ENCODE measurements at regions not wholly inside any gene's neighbourhood (a gene's known extent, or its start where the extent isn't known, plus 50 kb on each side); places are given as distances from the start of the nearest gene placed in this dataset.

DNA sequence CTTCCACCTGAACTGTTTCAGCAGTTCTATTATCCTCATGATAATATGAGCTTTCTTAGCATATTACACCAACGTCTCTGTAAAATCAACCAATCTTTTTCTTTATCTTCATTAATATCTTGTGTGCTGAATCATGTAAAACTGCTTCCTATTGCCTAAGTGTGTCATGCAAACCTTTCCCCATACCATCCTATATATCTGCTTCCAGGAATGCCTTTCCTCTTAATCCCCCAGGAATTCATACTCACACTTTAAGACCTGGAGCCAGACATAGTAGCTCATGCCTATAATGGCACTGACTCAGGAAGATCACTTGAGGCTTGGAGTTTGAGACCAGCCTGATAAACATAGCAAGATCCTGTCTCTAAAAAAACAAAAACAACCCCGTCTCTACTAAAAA lies 183.9 kb downstream of the NRIP1 start:
- Histone ChIP-seq H3K27me3 (ENCODE audit: control insufficient read depth, insufficient read depth, low read length) (no peaks in the 10 kb centered on the region), H3K9me3 (ENCODE audit: control insufficient read depth, insufficient read depth, low read depth, low read length) (no peaks in the 10 kb centered on the region), H2AFZ (ENCODE audit: low read length) (no peak overlapping the region), H3K4me2 (ENCODE audit: extremely low read depth, insufficient read depth, low read length) (no peak overlapping the region), H3K79me2 (ENCODE audit: control insufficient read depth, insufficient read depth, low read length) (no peaks in the 10 kb centered on the region), H3K27ac (ENCODE audit: insufficient read depth, low read length) (no peak overlapping the region), H4K20me1 (ENCODE audit: control insufficient read depth, extremely low read depth, insufficient read depth, low read length) (no peaks in the 10 kb centered on the region), H3K4me3 (replicated peaks in 1 of 4; ENCODE audit: control extremely low read depth in 1 of 4, insufficient read depth in 1 of 4, low read depth in 3 of 4, low read length in 4 of 4) (no peak overlapping the region), H3K4me1 (ENCODE audit: control insufficient read depth, extremely low read depth, insufficient read depth, low read length) (no peaks in the 10 kb centered on the region), H3K9ac (ENCODE audit: insufficient read depth, low read length) (no peak overlapping the region), H3K36me3 (ENCODE audit: control insufficient read depth, insufficient read depth, low read length) (no peaks in the 10 kb centered on the region)
- peak; percentile 32 to 84 for DNase-seq (ENCODE audit: low read depth in 2 of 2)
- TF ChIP-seq, protein P1, sequence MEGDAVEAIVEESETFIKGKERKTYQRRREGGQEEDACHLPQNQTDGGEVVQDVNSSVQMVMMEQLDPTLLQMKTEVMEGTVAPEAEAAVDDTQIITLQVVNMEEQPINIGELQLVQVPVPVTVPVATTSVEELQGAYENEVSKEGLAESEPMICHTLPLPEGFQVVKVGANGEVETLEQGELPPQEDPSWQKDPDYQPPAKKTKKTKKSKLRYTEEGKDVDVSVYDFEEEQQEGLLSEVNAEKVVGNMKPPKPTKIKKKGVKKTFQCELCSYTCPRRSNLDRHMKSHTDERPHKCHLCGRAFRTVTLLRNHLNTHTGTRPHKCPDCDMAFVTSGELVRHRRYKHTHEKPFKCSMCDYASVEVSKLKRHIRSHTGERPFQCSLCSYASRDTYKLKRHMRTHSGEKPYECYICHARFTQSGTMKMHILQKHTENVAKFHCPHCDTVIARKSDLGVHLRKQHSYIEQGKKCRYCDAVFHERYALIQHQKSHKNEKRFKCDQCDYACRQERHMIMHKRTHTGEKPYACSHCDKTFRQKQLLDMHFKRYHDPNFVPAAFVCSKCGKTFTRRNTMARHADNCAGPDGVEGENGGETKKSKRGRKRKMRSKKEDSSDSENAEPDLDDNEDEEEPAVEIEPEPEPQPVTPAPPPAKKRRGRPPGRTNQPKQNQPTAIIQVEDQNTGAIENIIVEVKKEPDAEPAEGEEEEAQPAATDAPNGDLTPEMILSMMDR (conservative IDR thresholded peaks at IDR 0.05 in 1 of 2, IDR thresholded peaks at IDR 0.05 in 1 of 2; ENCODE audit: low read depth in 1 of 2, low read length in 2 of 2), result no peak
- TF ChIP-seq EZH2 (IDR thresholded peaks at IDR 0.05; ENCODE audit: low read length, missing control alignments), result no peak

GRCh38 chr21:14879458-14879857 lies 185.3 kb downstream of the NRIP1 start:
- no peaks in the 10 kb centered on the region for H3K79me2 ChIP-seq (ENCODE audit: control insufficient read depth, insufficient read depth, low read length)
- no peaks in the 10 kb centered on the region for H3K36me3 ChIP-seq (ENCODE audit: control insufficient read depth, insufficient read depth, low read length)
- H3K4me1 ChIP-seq (ENCODE audit: control insufficient read depth, extremely low read depth, insufficient read depth, low read length), result no peaks in the 10 kb centered on the region
- H4K20me1 ChIP-seq (ENCODE audit: control insufficient read depth, extremely low read depth, insufficient read depth, low read length), result no peaks in the 10 kb centered on the region
- H3K27me3 ChIP-seq (ENCODE audit: control insufficient read depth, insufficient read depth, low read length), result no peaks in the 10 kb centered on the region
- no peak overlapping the region for H3K4me2 ChIP-seq (ENCODE audit: extremely low read depth, insufficient read depth, low read length)
- H3K9me3 ChIP-seq (ENCODE audit: control insufficient read depth, insufficient read depth, low read depth, low read length), result no peaks in the 10 kb centered on the region
- TF ChIP-seq EZH2 (IDR thresholded peaks at IDR 0.05; ENCODE audit: low read length, missing control alignments), result no peak
- TF ChIP-seq, protein P1 (conservative IDR thresholded peaks at IDR 0.05 in 1 of 2, IDR thresholded peaks at IDR 0.05 in 1 of 2; ENCODE audit: low read depth in 1 of 2, low read length in 2 of 2), result no peak
- H3K27ac ChIP-seq (ENCODE audit: insufficient read depth, low read length), result no peak overlapping the region
- no peak overlapping the region for H3K9ac ChIP-seq (ENCODE audit: insufficient read depth, low read length)
- no peak overlapping the region for H3K4me3 ChIP-seq (replicated peaks in 1 of 4; ENCODE audit: control extremely low read depth in 1 of 4, insufficient read depth in 1 of 4, low read depth in 3 of 4, low read length in 4 of 4)
- DNase-seq (ENCODE audit: low read depth in 2 of 2), result no peak
- H2AFZ ChIP-seq (ENCODE audit: low read length), result no peak overlapping the region

- Histone ChIP-seq H3K36me3 (ENCODE audit: control insufficient read depth, insufficient read depth, low read length) (no peaks in the 10 kb centered on the region), H3K4me2 (ENCODE audit: extremely low read depth, insufficient read depth, low read length) (no peak overlapping the region), H3K27ac (ENCODE audit: insufficient read depth, low read length) (no peak overlapping the region), H3K4me1 (ENCODE audit: control insufficient read depth, extremely low read depth, insufficient read depth, low read length) (no peaks in the 10 kb centered on the region), H4K20me1 (ENCODE audit: control insufficient read depth, extremely low read depth, insufficient read depth, low read length) (no peaks in the 10 kb centered on the region), H2AFZ (ENCODE audit: low read length) (no peak overlapping the region), H3K9me3 (ENCODE audit: control insufficient read depth, insufficient read depth, low read depth, low read length) (no peaks in the 10 kb centered on the region), H3K27me3 (ENCODE audit: control insufficient read depth, insufficient read depth, low read length) (no peaks in the 10 kb centered on the region), H3K9ac (ENCODE audit: insufficient read depth, low read length) (no peak overlapping the region), H3K79me2 (ENCODE audit: control insufficient read depth, insufficient read depth, low read length) (no peaks in the 10 kb centered on the region), H3K4me3 (replicated peaks in 1 of 4; ENCODE audit: control extremely low read depth in 1 of 4, insufficient read depth in 1 of 4, low read depth in 3 of 4, low read length in 4 of 4) (no peak overlapping the region)
- DNase-seq (ENCODE audit: low read depth in 2 of 2), result no peak
- TF ChIP-seq, protein P1 (conservative IDR thresholded peaks at IDR 0.05 in 1 of 2, IDR thresholded peaks at IDR 0.05 in 1 of 2; ENCODE audit: low read depth in 1 of 2, low read length in 2 of 2), result no peak
- no peak for TF ChIP-seq EZH2 (IDR thresholded peaks at IDR 0.05; ENCODE audit: low read length, missing control alignments)
Measured at GRCh38 chr21:14878971-14879370, 185.8 kb downstream of the NRIP1 start.

All from fibroblast of lung (primary cell).